ENCODE measurements at regions not wholly inside any gene's neighbourhood (a gene's known extent, or its start where the extent isn't known, plus 50 kb on each side); places are given as distances from the start of the nearest gene placed in this dataset.

DNA sequence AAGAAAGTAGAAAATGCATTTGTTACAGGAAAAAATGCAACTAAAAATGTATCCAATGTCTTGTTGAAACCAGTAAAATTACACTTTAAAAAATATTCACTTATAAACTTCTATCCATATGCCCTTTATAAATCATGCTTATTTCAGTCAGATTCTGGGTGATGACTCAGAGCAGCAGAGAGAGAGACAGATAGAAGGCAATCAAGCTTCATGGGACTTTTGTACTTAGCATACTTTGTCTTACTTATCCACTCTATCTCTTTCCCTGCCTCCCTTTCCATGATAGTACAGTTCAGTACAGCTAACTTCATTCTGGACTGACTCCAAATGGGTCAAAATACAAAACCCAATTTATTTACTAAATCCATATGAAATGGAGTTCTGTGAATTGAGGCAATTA is 1438.2 kb downstream of the ZPLD1 start:
- H3K4me3 Mint-ChIP-seq: no peak overlapping the region
- no peaks in the 10 kb centered on the region for H3K4me1 Mint-ChIP-seq
- H3K36me3 Mint-ChIP-seq (ENCODE audit: insufficient read depth in 1 of 3, low read depth in 3 of 3): no peaks in the 10 kb centered on the region
- no peaks in the 10 kb centered on the region for H3K9me3 Mint-ChIP-seq
- Histone ChIP-seq H2BK15ac (ENCODE audit: low read depth, low read length) (no peak overlapping the region), H3K18ac (ENCODE audit: insufficient read length, low read depth, low read length) (no peak overlapping the region), H2BK5ac (ENCODE audit: insufficient read length, low read length) (no peak overlapping the region), H4K8ac (replicated peaks; ENCODE audit: insufficient read length, low read depth, low read length) (no peak overlapping the region), H4K20me1 (ENCODE audit: control insufficient read depth, insufficient read depth, insufficient read length) (no peaks in the 10 kb centered on the region), H3K27me3 (ENCODE audit: insufficient read depth, low read length) (no peaks in the 10 kb centered on the region), H3K4me1 (ENCODE audit: insufficient read depth, low read length) (no peaks in the 10 kb centered on the region), H2BK20ac (ENCODE audit: low read depth, low read length, poor library complexity, severe bottlenecking) (no peak overlapping the region), H3K9me3 (ENCODE audit: control insufficient read depth, low read depth, low read length) (no peaks in the 10 kb centered on the region), H2AFZ (ENCODE audit: low read length) (no peak overlapping the region), H3K79me1 (ENCODE audit: insufficient read depth, low read depth, low read length, poor library complexity, severe bottlenecking) (no peaks in the 10 kb centered on the region), H2AK5ac (ENCODE audit: insufficient read length, low read length) (no peak overlapping the region), H3T11ph (ENCODE audit: low read length) (no peak overlapping the region), H4K5ac (ENCODE audit: insufficient read length, low read depth, low read length) (no peak overlapping the region), H3K4ac (ENCODE audit: low read depth, low read length) (no peak overlapping the region), H3K4me2 (ENCODE audit: insufficient read depth, insufficient read length, low read length) (no peak overlapping the region), H2BK12ac (ENCODE audit: insufficient read length, low read depth, low read length) (no peak overlapping the region), H3K23me2 (ENCODE audit: insufficient read length, low read depth, low read length, poor library complexity, severe bottlenecking) (no peaks in the 10 kb centered on the region), H3K56ac (ENCODE audit: insufficient read length, low read depth, low read length) (no peak overlapping the region), H3K14ac (ENCODE audit: insufficient read depth, low read length) (no peak overlapping the region), H3K79me2 (ENCODE audit: insufficient read depth, low read length) (no peaks in the 10 kb centered on the region), H3K27ac (ENCODE audit: insufficient read length, low read depth, low read length) (no peak overlapping the region), H3K23ac (ENCODE audit: insufficient read length, low read depth, low read length) (no peak overlapping the region), H4K91ac (ENCODE audit: insufficient read length, low read depth, low read length) (no peak overlapping the region), H2BK120ac (ENCODE audit: low read depth, low read length, poor library complexity, severe bottlenecking) (no peak overlapping the region), H3K9ac (ENCODE audit: extremely low read depth, insufficient read length, low read length) (no peak overlapping the region)
- no peaks in the 10 kb centered on the region for H3K27me3 Mint-ChIP-seq (ENCODE audit: low read depth)
- TF ChIP-seq, protein P1, sequence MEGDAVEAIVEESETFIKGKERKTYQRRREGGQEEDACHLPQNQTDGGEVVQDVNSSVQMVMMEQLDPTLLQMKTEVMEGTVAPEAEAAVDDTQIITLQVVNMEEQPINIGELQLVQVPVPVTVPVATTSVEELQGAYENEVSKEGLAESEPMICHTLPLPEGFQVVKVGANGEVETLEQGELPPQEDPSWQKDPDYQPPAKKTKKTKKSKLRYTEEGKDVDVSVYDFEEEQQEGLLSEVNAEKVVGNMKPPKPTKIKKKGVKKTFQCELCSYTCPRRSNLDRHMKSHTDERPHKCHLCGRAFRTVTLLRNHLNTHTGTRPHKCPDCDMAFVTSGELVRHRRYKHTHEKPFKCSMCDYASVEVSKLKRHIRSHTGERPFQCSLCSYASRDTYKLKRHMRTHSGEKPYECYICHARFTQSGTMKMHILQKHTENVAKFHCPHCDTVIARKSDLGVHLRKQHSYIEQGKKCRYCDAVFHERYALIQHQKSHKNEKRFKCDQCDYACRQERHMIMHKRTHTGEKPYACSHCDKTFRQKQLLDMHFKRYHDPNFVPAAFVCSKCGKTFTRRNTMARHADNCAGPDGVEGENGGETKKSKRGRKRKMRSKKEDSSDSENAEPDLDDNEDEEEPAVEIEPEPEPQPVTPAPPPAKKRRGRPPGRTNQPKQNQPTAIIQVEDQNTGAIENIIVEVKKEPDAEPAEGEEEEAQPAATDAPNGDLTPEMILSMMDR (conservative IDR thresholded peaks at IDR 0.05): no peak
- H3K27ac Mint-ChIP-seq: no peak overlapping the region
- no peak for DNase-seq
